ENCODE measurements at regions not wholly inside any gene's neighbourhood (a gene's known extent, or its start where the extent isn't known, plus 50 kb on each side); places are given as distances from the start of the nearest gene placed in this dataset.
"Not testable (repeated sequence)": the region's sequence is repeated elsewhere in the genome, so short reads cannot be mapped to it uniquely, and the experiment has no call there.

DNA sequence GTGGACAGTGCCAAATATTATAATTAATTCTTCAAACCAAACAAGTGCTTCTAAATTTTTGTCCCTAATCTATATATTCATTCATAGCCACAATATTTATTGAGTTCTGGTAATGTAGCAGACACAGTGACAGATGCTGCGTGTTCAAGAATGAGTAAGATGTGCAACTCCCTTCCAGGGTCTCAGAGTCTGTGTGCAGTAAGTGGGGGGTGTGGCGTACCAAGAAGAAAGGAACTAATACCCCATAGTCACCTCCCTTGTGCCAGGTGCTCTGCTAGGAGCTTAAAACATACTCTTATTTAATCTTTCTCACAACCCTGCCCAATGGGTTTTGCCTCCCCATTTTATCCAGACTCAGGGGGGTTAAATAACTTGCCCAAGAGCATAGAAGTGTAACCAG is 358.7 kb downstream of the BARHL2 start:
- Histone ChIP-seq H3K4me1 (ENCODE audit: control insufficient read depth, insufficient read depth, low read length) (no peaks in the 10 kb centered on the region), H3K36me3 (ENCODE audit: control insufficient read depth, insufficient read depth, low read length) (no peaks in the 10 kb centered on the region), H3K4me3 (ENCODE audit: low read length) (no peak overlapping the region), H3K9me3 (ENCODE audit: control insufficient read depth, low read depth, low read length) (no peaks in the 10 kb centered on the region), H3K27me3 (ENCODE audit: control insufficient read depth, insufficient read depth, low read length) (peaks cover 4% of the 10 kb centered on the region), H3K27ac (ENCODE audit: low read length) (no peak overlapping the region)
- no peak for DNase-seq
- no CpG with 5 or more reads among the region's 2 CpGs for WGBS (ENCODE audit: insufficient coverage, low lambda C conversion rate)

DNA sequence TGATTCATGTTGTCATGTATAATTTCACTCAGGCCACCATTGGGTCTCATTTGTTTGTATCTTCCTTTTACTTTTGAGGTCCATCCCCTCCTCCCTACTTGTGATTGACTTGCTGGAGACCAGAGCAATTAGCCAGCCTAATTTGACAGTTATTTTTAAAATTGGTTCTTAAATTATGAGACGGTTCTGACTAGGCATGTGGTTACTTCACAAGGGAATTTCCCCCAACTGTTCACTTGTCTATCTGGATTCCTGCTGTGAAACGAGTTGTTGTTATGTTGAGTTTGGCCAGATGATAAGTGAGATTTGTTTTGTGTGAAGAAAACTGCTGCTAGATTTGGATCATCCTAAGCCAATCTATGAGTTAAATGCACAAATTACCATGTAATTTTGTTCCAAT is 359.1 kb downstream of the BARHL2 start:
- Histone ChIP-seq H3K4me3 (ENCODE audit: low read length) (no peak overlapping the region), H3K27ac (ENCODE audit: low read length) (no peak overlapping the region)
- WGBS (ENCODE audit: insufficient coverage, low lambda C conversion rate) = 100% methylated on average over 1 of the region's 2 CpGs

DNA sequence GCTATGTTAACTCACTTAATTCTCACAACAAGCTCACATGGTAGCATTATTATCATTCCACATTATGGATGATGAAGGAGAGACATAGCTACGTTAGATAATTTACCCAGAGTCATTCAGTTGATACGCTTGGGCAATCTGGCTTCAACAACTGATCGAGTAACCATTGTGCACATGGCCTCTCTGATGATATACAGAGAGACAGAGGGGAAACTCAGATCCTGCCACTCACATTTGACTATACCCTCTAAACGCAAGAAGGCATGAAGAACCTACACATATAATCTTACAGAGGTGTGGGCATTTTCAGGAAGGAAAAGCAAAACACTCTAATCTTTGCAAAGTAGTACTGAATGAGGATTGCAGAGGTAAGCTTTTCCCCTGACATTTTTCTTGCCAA is 360.1 kb downstream of the BARHL2 start:
- WGBS (ENCODE audit: insufficient coverage, low lambda C conversion rate) = no CpG with 5 or more reads among the region's 4 CpGs
- no peak overlapping the region for H3K4me3 ChIP-seq (ENCODE audit: low read length)
- H3K9me3 ChIP-seq (ENCODE audit: control insufficient read depth, low read depth, low read length) = no peaks in the 10 kb centered on the region
- H3K27ac ChIP-seq (ENCODE audit: low read length) = no peak overlapping the region
- DNase-seq = no peak
- no peaks in the 10 kb centered on the region for H3K4me1 ChIP-seq (ENCODE audit: control insufficient read depth, insufficient read depth, low read length)
- no peaks in the 10 kb centered on the region for H3K36me3 ChIP-seq (ENCODE audit: control insufficient read depth, insufficient read depth, low read length)
- H3K27me3 ChIP-seq (ENCODE audit: control insufficient read depth, insufficient read depth, low read length) = peaks cover 7% of the 10 kb centered on the region

More for the DNA sequence above, 359.1 kb downstream of the BARHL2 start:
- no peaks in the 10 kb centered on the region for H3K9me3 ChIP-seq (ENCODE audit: control insufficient read depth, low read depth, low read length)
- peaks cover 4% of the 10 kb centered on the region for H3K27me3 ChIP-seq (ENCODE audit: control insufficient read depth, insufficient read depth, low read length)
- H3K4me1 ChIP-seq (ENCODE audit: control insufficient read depth, insufficient read depth, low read length) = no peaks in the 10 kb centered on the region
- no peak for DNase-seq
- H3K36me3 ChIP-seq (ENCODE audit: control insufficient read depth, insufficient read depth, low read length) = no peaks in the 10 kb centered on the region

DNA sequence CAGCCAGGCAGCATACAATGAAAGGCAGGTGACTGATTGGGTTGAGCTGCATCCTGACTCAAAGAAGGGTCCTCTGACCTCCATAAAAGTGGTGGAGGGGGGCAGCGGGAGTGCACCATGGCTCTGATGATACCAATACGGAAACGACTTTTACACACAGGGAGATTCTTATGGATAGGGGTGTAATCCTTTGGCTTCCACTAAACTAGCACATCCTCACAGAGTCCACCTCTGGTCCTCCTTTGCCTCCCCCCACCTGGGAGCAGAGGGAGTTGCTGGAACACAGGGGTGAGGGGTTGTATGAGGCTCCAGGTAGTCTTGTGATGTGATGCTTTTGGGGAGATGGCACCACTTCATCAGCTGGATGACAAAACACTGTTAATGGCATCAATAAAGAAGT is 361.0 kb downstream of the BARHL2 start:
- DNase-seq = no peak
- Histone ChIP-seq H3K27ac (ENCODE audit: low read length) (no peak overlapping the region), H3K9me3 (ENCODE audit: control insufficient read depth, low read depth, low read length) (no peaks in the 10 kb centered on the region), H3K4me1 (ENCODE audit: control insufficient read depth, insufficient read depth, low read length) (no peaks in the 10 kb centered on the region), H3K36me3 (ENCODE audit: control insufficient read depth, insufficient read depth, low read length) (no peaks in the 10 kb centered on the region), H3K4me3 (ENCODE audit: low read length) (no peak overlapping the region), H3K27me3 (ENCODE audit: control insufficient read depth, insufficient read depth, low read length) (peaks cover 7% of the 10 kb centered on the region)
- no CpG with 5 or more reads among the region's 3 CpGs for WGBS (ENCODE audit: insufficient coverage, low lambda C conversion rate)

- H3K36me3 ChIP-seq (ENCODE audit: control insufficient read depth, insufficient read depth, low read length) = no peaks in the 10 kb centered on the region
- peaks cover 7% of the 10 kb centered on the region for H3K27me3 ChIP-seq (ENCODE audit: control insufficient read depth, insufficient read depth, low read length)
- H3K4me1 ChIP-seq (ENCODE audit: control insufficient read depth, insufficient read depth, low read length) = no peaks in the 10 kb centered on the region
- H3K4me3 ChIP-seq (ENCODE audit: low read length) = no peak overlapping the region
- no peak overlapping the region for H3K27ac ChIP-seq (ENCODE audit: low read length)
- WGBS (ENCODE audit: insufficient coverage, low lambda C conversion rate) = no CpG with 5 or more reads among the region's 2 CpGs
- no peaks in the 10 kb centered on the region for H3K9me3 ChIP-seq (ENCODE audit: control insufficient read depth, low read depth, low read length)
- no peak for DNase-seq
Observed at GRCh38 chr1:90354704-90355103, 359.8 kb downstream of the ZNF326 start.

- Histone ChIP-seq H3K27ac (ENCODE audit: low read length) (no peak overlapping the region), H3K27me3 (ENCODE audit: control insufficient read depth, insufficient read depth, low read length) (peaks cover 7% of the 10 kb centered on the region), H3K36me3 (ENCODE audit: control insufficient read depth, insufficient read depth, low read length) (no peaks in the 10 kb centered on the region), H3K9me3 (ENCODE audit: control insufficient read depth, low read depth, low read length) (peaks cover 3% of the 10 kb centered on the region), H3K4me3 (ENCODE audit: low read length) (no peak overlapping the region), H3K4me1 (ENCODE audit: control insufficient read depth, insufficient read depth, low read length) (no peaks in the 10 kb centered on the region)
- WGBS (ENCODE audit: insufficient coverage, low lambda C conversion rate) = no CpG with 5 or more reads among the region's 2 CpGs
- DNase-seq = no peak
Observed at GRCh38 chr1:90351019-90351418, 356.1 kb downstream of the ZNF326 start.

GRCh38 chr1:90349510-90349909 is 354.6 kb downstream of the ZNF326 start:
- Histone ChIP-seq H3K27ac (ENCODE audit: low read length) (no peak overlapping the region), H3K4me3 (ENCODE audit: low read length) (no peak overlapping the region), H3K9me3 (ENCODE audit: control insufficient read depth, low read depth, low read length) (peaks cover 3% of the 10 kb centered on the region), H3K4me1 (ENCODE audit: control insufficient read depth, insufficient read depth, low read length) (no peaks in the 10 kb centered on the region), H3K27me3 (ENCODE audit: control insufficient read depth, insufficient read depth, low read length) (peaks cover 3% of the 10 kb centered on the region), H3K36me3 (ENCODE audit: control insufficient read depth, insufficient read depth, low read length) (no peaks in the 10 kb centered on the region)
- DNase-seq = no peak
- no CpG with 5 or more reads among the region's 4 CpGs for WGBS (ENCODE audit: insufficient coverage, low lambda C conversion rate)

DNA sequence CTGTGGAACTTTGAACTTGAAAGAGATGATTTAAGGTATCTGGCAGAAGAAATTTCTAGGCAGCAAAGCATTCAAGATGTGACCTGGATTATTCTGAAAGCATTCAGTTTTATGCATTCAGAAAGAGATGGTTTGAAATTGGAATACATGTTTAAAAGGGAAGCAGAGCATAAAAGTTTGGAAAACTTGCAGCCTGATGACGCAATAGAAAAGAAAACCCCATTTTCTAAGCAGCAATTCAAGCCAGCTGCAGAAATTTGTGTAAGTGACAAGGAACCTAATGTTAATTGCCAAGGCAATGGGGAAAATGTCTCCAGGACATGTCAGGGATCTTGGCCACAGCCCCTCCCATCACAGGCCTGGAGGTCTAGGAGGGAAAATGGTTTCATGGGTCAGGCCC is 354.0 kb downstream of the ZNF326 start:
- DNase-seq = no peak
- Histone ChIP-seq H3K27ac (ENCODE audit: low read length) (no peak overlapping the region), H3K36me3 (ENCODE audit: control insufficient read depth, insufficient read depth, low read length) (no peaks in the 10 kb centered on the region), H3K4me3 (ENCODE audit: low read length) (no peak overlapping the region), H3K27me3 (ENCODE audit: control insufficient read depth, insufficient read depth, low read length) (peaks cover 3% of the 10 kb centered on the region), H3K9me3 (ENCODE audit: control insufficient read depth, low read depth, low read length) (peaks cover 3% of the 10 kb centered on the region), H3K4me1 (ENCODE audit: control insufficient read depth, insufficient read depth, low read length) (no peaks in the 10 kb centered on the region)
- no CpG with 5 or more reads among the region's 1 CpG for WGBS (ENCODE audit: insufficient coverage, low lambda C conversion rate)

- not testable (repeated sequence) for H3K36me3 ChIP-seq (ENCODE audit: control insufficient read depth, insufficient read depth, low read length); H3K4me3 ChIP-seq (ENCODE audit: low read length); H3K9me3 ChIP-seq (ENCODE audit: control insufficient read depth, low read depth, low read length); DNase-seq; H3K4me1 ChIP-seq (ENCODE audit: control insufficient read depth, insufficient read depth, low read length); H3K27ac ChIP-seq (ENCODE audit: low read length); H3K27me3 ChIP-seq (ENCODE audit: control insufficient read depth, insufficient read depth, low read length)
- no CpG with 5 or more reads among the region's 2 CpGs for WGBS (ENCODE audit: insufficient coverage, low lambda C conversion rate)
Observed at GRCh38 chr1:90348459-90348858, 353.5 kb downstream of the ZNF326 start.

GRCh38 chr1:90347366-90347765 is 352.5 kb downstream of the ZNF326 start:
- H3K27me3 ChIP-seq (ENCODE audit: control insufficient read depth, insufficient read depth, low read length) = no peaks in the 10 kb centered on the region
- H3K4me3 ChIP-seq (ENCODE audit: low read length) = no peak overlapping the region
- DNase-seq = peak; percentile 65 to 81
- no CpG with 5 or more reads among the region's 1 CpG for whole genome bisulfite sequencing (ENCODE audit: insufficient coverage, low lambda C conversion rate)
- peaks cover 3% of the 10 kb centered on the region for H3K9me3 ChIP-seq (ENCODE audit: control insufficient read depth, low read depth, low read length)
- H3K36me3 ChIP-seq (ENCODE audit: control insufficient read depth, insufficient read depth, low read length) = no peaks in the 10 kb centered on the region
- H3K4me1 ChIP-seq (ENCODE audit: control insufficient read depth, insufficient read depth, low read length) = no peaks in the 10 kb centered on the region
- H3K27ac ChIP-seq (ENCODE audit: low read length) = no peak overlapping the region

DNA sequence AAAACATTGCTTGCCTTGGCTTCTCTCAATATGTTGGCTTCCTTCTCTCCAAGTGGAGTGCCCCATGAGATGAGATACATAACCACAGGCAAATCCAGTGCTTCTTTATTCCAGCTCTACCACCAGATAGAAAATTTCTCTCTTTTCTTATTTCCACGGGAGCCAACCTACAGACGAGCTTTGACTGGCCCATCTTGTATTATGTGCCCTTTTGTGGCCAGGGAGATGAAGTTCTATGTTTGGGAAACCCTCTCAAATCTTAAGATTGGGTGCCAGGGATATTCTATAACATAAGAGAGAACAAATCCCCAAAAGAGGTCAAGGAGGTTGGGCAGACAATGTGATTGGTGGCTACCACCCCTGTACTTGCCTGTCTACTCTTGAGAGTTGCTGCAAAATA is 351.8 kb downstream of the ZNF326 start:
- H3K36me3 ChIP-seq (ENCODE audit: control insufficient read depth, insufficient read depth, low read length) = no peaks in the 10 kb centered on the region
- peaks cover 3% of the 10 kb centered on the region for H3K9me3 ChIP-seq (ENCODE audit: control insufficient read depth, low read depth, low read length)
- no peaks in the 10 kb centered on the region for H3K27me3 ChIP-seq (ENCODE audit: control insufficient read depth, insufficient read depth, low read length)
- H3K4me1 ChIP-seq (ENCODE audit: control insufficient read depth, insufficient read depth, low read length) = no peaks in the 10 kb centered on the region
- no peak overlapping the region for H3K27ac ChIP-seq (ENCODE audit: low read length)
- H3K4me3 ChIP-seq (ENCODE audit: low read length) = no peak overlapping the region
- no peak for DNase-seq
- 93% methylated on average over 2 of the region's 2 CpGs for WGBS (ENCODE audit: insufficient coverage, low lambda C conversion rate)
